ENCODE measurements at regions not wholly inside any gene's neighbourhood (a gene's known extent, or its start where the extent isn't known, plus 50 kb on each side); places are given as distances from the start of the nearest gene placed in this dataset.

DNA sequence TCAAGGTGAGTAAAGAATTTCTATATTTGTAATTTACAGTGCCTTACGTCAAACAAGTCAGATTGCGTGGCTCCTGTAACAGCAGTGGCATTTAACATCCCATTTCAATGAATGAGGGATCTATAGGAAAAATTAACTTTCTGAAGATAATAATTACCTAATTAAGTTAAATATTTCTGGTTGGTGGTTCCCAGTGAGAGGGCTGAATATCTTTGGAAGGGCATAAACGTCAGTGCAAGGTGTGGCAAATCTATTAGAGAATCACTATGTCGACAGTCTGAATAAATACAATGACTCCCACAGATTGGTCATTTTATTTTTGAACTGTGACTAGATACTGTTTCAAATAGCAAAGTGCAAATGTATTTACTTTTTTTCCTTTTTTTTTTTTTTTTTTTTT lies 80.0 kb downstream of the S1PR1 start:
- TF ChIP-seq CREB1 (IDR thresholded peaks at IDR 0.05; ENCODE audit: low read depth) (no peak), RAD21 (IDR thresholded peaks at IDR 0.05; ENCODE audit: low read depth) (no peak), TAF1 (IDR thresholded peaks at IDR 0.05; ENCODE audit: low read depth) (no peak), FOXM1 (IDR thresholded peaks at IDR 0.05; ENCODE audit: borderline replicate concordance, low read depth) (no peak), CEBPB (IDR thresholded peaks at IDR 0.05) (no peak)
- TF ChIP-seq, protein P1, sequence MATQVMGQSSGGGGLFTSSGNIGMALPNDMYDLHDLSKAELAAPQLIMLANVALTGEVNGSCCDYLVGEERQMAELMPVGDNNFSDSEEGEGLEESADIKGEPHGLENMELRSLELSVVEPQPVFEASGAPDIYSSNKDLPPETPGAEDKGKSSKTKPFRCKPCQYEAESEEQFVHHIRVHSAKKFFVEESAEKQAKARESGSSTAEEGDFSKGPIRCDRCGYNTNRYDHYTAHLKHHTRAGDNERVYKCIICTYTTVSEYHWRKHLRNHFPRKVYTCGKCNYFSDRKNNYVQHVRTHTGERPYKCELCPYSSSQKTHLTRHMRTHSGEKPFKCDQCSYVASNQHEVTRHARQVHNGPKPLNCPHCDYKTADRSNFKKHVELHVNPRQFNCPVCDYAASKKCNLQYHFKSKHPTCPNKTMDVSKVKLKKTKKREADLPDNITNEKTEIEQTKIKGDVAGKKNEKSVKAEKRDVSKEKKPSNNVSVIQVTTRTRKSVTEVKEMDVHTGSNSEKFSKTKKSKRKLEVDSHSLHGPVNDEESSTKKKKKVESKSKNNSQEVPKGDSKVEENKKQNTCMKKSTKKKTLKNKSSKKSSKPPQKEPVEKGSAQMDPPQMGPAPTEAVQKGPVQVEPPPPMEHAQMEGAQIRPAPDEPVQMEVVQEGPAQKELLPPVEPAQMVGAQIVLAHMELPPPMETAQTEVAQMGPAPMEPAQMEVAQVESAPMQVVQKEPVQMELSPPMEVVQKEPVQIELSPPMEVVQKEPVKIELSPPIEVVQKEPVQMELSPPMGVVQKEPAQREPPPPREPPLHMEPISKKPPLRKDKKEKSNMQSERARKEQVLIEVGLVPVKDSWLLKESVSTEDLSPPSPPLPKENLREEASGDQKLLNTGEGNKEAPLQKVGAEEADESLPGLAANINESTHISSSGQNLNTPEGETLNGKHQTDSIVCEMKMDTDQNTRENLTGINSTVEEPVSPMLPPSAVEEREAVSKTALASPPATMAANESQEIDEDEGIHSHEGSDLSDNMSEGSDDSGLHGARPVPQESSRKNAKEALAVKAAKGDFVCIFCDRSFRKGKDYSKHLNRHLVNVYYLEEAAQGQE (IDR thresholded peaks at IDR 0.05; ENCODE audit: low read depth), result no peak
- TF ChIP-seq, protein P2, sequence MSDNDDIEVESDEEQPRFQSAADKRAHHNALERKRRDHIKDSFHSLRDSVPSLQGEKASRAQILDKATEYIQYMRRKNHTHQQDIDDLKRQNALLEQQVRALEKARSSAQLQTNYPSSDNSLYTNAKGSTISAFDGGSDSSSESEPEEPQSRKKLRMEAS (IDR thresholded peaks at IDR 0.05), result no peak

Data from Ishikawa (cell line).